HG03159 (cell line): ENCODE measurements at regions not wholly inside any gene's neighbourhood (a gene's known extent, or its start where the extent isn't known, plus 50 kb on each side); places are given as distances from the start of the nearest gene placed in this dataset.

Experiments
- ATAC-seq: cut with Tn5 transposase; IDR thresholded peaks from one replicate; pipeline ENCODE4 v1.9.1; 2021; ENCODE audit warnings: mild to moderate bottlenecking, moderate library complexity; ENCODE audit not compliant: unreplicated experiment

DNA sequence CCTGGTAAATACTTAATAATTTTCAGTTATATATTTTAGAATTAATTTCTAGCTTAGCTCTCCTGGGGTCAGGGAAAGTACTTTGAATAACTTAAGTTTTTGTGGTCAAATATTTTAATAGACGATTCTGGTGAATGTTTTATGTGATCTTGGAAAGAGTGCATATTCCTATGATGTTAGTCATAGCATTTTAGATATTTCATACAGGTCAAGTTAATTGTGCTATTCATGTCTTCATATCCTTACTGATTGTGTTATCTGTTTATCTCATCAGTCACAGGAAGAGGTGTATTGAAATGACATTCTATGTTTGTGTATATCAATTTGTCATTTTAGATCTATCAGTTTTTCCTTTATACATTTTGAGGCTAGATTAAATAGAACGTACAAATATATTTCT lies 576.2 kb downstream of the CPS1 start:
- no peak for ATAC-seq

DNA sequence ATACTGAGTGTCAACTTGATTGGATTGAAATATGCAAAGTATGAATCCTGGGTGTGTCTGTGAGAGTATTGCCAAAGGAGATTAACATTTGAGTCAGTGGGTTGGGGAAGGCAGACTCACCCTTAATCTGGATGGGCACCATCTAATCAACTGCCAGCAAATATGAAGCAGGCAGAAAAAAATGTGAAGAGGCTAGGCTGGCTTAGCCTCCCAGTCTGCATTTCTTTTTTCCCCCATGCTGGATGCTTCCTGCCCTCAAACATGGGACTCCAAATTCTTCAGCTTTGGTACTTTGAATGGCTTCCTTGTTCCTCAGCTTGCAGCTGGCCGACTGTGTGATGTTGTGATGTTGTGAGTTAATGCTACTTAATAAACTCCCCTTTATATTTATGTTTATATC lies 577.4 kb downstream of the CPS1 start:
- no peak for ATAC-seq

DNA sequence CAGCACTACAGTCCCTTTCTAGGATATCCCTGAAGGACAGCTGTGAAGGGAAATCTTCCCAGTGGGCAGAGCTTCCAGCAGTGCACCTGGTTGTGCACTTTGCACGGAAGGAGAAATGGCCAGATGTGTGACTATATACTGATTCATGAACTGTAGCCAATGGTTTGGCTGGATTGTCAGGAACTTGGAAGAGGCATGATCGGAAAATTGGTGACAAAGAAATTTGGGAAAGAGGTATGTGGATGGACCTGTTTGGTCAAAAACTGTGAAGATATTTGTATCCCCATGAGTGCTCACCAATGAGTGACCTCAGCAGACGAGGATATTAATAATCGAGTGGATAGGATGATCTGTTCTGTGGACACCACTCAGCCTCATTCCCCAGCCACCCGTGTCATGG lies 582.2 kb downstream of the CPS1 start:
- no peak for ATAC-seq

DNA sequence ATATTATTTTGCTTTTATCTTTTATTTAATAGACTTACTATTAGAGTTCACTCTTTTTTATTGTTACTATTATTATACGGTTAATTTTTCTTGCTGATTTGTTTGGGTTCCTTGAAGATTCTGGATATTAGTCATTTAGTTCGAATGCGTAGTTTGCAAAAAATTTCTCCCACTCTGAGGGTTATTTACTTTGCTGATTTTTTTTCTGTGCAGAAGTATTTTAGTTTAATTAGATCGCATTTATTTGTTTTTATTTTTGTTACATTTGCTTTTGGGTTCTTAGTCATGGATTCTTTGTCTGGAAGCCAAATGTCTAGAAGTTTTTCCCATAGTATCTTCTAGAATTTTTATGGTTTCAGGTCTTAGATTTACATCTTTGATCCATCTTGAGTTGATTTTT lies 585.2 kb downstream of the CPS1 start:
- ATAC-seq = no peak

DNA sequence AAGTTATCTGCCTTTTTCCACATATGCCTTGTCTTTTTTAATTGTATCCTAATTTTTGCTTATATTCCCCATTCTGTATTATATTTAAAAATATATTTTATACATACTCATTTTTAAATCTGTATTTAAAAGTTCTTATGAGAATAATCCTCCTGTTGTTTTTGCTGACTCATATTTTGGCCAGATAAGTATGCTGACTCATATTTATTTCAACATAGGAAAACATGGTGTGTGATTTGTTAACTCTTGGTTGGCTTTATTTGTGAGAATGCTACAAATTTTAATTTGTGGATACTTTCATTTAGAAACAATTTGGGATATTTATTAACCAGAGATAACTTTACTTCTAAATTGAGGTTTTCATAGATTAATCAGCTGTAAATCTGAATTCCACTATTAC lies 587.7 kb downstream of the CPS1 start:
- no peak for ATAC-seq

DNA sequence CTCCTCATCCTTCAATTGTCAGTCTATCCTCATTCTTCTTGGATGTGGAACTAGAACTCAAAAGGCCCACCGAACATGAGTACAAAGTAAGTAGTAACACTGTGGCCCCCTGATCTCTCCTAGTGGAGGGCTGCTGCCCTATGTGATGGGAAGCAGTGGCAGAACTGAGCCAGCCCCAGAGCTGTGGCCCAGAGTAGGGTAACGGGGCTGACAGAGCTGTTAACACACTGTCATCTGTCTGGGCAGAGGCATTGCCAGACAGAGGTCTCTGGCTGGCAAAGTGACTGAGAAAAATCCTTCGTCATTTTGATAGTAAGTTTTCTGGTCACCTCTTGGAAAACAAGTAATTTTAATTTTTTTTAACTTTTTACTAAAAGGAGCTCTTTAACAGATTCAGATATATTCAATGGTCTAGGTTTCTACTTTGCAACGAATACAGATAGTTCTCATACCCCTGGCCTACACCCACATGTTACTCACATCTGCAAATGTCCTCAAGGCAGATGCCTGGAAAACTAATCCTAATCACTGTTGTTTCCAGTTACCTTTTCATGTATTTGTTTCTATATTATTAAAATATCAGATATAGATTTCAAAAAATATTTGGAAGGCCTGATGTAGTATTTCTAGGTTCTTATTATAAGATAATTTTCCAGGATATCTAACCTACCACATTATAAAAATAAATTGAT lies 588.7 kb downstream of the CPS1 start:
- no peak for ATAC-seq

DNA sequence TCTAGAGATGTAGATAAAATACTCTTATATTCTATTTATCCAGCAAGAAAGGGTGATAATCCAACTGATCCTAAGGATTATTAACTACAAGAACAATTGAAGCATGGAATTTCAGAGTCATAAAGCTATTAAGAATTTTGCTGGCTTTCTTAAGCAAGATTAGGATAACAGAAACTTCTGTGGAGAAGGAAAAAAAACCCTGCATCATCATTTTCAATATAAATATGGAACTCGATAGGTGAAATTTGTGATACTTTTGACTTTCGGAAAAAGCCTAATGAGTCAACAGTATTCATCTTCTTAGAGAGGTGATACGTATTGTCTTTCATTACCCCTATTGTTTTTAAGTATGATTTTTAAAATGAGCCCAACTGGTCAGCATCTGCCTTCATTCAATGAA lies 593.3 kb downstream of the CPS1 start:
- no peak for ATAC-seq

DNA sequence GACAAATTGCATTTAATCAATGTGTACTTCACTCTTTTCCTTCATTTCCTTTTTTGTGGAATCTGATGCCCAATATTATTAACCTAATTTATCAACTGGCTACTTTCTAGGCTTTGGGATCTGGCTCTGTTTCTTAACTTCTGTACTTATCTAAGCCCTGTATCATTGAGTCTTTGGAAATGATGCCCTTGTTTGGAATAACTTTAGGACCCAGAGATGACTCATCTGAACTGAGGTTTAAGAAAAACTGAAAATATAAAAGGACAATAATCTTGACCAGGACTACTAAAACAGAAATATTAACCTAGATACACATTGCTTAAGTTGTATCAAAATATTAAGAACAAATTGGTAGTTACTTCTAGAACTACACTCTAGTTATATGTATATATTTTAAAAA lies 600.8 kb downstream of the CPS1 start:
- no peak for ATAC-seq

DNA sequence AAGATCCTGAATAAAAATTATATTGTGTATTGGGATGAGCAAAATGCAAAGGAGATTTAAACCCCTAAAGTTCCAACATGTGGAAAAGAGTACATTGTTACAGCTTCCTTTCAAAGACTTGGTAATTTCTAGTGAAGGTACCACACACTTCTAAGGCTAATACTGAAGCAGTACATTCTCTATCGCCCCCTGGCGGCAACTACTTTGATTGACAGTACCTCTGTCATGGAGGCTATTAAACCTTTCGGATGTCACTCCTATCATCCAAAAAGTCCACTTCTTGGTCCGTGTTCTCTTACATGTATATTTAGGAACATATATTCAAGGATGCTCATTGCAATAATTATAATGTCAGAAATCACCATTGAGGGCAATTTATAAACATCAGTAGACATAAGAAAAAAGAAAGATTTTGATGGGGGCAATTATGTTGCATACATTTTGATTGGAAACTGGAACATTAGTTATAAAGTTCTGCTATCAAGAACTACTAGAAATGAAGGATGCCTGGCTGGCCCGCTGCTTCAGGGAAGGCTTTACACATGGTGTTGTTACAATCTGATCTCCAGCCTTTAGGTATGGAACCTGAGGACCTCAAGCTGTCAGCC lies 601.6 kb downstream of the CPS1 start:
- peak; percentile 99 for ATAC-seq

DNA sequence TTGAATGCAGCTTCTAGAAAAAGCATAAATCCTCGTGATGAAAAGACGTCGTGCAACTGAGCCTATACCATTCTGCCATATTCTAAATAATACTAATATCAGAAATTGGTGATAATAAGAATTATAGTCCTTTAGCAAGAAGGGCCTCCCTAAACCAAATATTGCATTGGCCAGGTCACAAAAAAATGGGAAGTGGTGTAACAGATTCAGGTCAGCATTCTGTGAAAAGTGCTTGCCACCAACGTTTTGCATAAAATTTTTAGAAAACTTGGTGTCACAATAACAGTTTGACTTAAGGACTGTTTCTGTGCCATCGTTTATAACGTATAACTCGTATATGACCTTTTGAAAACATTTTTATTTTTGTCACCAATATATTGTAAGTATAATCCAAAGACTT lies 603.6 kb downstream of the CPS1 start:
- ATAC-seq = no peak

DNA sequence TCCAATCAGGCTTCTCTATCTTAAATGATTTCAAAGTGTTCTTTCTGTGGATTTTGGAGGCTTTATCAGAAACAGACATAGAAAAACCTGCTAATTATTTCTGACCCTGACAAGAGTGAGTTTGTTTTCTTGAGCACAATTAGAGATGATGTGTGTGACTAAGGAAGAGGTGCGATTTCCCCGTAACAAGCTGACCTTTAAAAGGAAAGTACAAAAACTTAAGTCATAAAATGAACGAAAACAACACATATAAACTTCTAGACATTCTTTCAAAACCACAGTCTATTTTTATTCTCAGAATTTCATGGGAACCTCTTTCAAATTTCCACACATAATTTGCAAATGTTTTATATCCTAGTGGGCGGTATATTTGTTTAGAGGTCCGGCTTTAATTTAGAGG lies 604.8 kb downstream of the CPS1 start:
- no peak for ATAC-seq

DNA sequence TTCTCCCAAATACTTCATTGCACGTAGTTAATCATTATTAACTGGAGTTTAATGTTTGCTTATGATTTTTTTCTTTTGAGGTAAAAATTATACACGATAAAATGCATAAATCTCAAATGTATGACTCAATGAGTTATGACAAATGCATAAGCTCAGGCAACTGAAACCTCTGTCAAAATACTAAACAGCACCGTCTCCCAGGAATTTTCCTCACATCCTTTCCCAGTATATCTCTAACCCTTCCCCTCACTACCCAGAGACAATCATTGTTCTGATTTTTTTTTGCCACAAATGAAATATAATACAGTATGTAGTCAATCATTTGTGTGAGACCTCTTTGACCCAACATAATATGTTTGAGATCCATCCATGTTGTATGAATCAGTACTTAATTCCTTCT lies 606.5 kb downstream of the CPS1 start:
- no peak for ATAC-seq

DNA sequence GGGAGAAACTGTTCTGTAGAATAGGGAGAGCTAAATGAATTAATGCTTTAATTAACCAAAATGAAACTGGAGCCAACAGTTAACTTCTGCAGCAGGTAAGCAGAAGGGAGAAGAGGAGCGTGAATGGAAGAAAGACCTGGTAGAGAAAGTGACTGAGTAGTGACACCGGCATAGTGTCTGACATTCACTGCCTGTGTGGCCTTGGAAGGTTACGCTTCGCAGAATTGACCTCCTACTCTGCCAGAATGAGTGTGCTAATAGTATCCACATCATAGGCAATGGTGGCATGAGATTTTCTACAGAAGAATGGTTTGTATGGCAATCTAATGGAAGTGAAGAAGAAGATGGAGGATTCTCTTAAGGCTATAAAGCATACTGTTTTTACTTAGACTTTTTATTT lies 614.4 kb downstream of the CPS1 start:
- no peak for ATAC-seq

DNA sequence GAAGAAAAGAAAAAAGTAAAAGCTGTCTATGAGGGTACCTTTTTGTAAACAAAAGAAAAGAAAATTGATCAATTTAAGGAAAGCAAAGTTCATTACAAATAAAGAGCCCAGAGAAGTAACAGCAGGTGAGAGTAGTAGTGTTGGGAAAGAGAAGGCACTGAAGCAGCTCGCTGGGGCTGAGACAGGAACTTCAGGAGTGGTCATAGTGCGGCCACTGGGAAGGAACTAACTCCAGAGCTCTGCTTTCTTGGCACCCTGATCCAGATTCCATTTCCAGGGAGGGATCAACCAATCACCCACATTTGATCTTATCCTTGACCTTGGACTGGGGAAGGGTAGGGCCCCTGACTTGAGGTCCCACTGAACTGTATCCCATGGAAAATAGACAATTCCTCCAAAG lies 617.6 kb downstream of the CPS1 start:
- ATAC-seq = no peak

DNA sequence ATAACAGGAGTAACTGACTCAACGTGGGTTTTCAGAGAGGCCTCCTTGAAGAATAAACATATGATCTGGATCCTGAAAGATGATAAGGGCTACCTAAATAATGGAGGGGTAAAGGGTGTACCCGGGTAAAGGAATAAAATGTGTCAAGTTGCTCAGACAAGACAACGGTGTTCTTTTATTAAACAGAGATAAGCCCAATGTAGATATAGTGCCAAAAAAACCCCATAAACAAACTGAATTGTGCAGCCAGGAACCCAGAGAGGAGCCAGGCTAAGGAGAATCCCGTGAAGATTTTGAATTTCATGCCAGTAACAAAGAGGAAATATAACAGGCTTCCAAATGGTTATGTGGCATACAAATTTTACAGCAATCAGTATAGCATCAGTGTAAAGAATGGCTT lies 618.2 kb downstream of the CPS1 start:
- no peak for ATAC-seq

DNA sequence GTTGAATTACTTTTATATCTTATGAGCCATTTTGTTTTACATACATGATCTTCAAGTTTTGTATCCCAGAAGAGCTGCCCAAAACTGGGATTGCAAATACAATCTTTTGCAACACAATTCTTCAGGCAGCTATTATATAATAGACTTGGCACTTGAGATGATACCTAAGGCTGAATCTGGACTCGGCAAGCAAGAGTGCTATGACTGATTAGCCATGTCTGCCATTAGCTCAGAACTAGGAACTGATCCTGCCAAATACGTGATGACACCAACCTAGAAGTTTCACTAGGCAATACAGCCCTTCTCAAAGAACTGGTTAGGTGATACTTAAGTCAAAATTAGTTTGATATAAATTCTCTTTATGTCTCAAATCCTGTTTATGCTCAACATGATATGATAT lies 619.6 kb downstream of the CPS1 start:
- ATAC-seq = no peak

DNA sequence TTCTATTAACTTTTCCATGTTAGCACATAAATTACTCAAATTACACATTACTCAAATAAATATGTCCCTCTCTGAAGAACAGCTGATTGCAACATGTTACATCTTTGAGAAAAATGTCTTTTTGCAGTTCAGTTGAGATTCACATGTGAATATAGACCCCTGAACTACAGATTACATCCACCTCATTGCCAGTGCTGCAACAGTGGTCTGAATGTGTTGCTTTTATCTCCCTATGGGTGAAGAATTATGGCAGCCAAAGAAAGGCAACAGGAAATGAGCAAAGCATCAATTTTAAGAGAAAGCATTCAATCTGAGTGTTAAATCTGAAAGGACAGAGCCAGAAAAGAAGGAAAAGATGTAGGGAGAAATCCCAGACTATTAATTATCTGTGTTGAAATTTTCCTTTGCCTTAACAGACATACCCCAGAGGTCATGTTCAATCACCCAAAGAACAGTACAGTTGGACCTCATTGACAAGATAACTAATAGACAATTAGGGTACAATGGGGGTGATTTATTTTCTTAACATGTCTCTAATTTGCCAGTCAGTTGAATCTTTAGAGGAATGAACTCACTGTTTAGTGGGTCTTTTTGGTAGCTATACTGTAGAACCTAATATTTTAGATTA lies 620.2 kb downstream of the CPS1 start:
- ATAC-seq = no peak

DNA sequence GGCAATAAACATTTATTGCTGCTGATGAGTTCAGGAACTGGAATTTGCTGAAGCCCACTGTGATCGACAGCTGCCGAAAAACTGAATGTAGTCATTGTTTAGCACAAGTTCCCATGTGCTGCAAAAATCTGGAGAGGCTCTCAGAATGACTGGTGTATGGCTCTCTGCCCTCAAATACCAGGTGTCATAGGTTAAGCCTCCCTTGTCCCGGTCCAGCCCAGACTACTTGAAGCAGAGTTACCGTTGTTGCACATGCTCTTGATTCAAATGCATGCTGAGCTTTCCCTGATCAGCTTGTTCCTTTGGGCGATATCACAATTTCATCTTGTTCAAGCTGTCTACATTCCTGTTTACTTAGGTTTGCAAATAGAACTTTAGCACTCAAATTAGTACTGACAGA lies 625.2 kb downstream of the CPS1 start:
- no peak for ATAC-seq

DNA sequence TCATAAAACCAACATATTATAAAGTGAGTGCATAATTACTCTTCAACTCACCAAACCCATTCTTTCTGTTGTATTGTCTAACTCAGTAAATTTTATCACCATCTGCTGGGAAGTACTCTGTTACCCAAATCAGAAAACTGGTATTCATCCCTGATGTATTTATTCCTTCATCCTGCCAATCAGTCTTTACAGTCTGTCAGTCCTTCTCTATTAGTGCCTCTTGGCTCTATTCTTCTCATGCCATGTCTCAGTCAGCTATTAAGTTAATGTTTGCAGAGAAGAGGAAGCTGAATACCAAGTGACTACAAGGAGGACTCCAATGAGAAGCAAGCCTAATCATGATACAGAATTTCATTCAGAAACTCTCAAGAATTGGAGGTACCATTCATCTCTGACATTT lies 631.2 kb downstream of the CPS1 start:
- ATAC-seq = no peak

DNA sequence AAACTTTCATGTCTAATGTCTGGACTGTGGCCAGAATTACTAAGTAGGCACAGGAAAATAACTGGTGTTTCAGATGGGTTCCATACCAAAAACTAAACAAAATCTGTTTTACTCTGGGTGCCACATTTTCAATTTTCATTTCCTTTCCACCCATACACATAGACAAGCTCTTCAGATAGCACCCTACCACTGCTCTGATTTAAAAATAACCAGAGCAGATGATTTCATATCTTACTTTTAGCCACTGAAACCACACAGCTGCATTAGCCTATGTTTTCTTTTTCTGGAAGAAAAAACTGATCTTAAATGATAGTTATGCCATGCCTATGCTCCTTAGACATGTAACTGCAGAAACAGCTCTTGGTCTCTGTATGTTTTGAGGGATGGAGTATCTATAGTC lies 647.6 kb downstream of the CPS1 start:
- ATAC-seq = peak; percentile 87

DNA sequence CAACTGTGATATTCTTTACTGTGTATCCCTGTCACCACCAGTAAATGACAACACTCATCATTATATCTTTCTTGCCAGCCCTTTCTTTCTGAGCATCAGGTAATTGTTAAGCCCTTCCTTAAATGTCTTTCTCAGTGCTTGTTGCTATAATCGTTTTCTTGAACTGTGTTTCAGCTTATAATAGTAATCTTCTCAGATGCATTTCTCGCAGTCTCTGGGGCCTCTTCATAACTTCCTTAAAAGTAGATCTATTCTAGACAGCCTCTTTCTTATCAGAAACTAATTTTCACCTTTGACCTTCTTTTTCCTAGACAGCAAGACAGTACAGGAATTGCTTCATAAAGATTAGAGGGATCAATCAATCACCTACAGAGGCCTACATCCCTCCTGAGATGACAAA lies 648.1 kb downstream of the CPS1 start:
- ATAC-seq = peak; percentile 26

DNA sequence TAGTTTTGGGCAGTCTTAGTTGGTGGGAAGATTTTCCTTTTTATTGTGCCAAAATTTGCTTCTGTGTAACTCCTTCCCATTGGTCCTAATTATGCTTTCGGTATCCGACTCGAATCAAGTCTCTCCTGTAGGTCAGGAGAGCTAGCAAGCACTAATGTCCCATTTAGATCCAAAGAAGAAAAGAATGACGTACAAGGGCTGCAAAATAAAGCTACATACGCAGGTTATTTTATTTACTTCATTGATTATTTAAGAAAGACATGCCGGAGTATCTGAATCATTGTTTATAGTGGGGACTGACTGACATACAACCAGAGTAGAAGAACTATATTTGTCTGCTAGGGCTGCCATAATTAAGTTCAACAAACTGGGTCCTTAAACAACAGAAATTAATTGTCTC lies 648.5 kb downstream of the CPS1 start:
- no peak for ATAC-seq

DNA sequence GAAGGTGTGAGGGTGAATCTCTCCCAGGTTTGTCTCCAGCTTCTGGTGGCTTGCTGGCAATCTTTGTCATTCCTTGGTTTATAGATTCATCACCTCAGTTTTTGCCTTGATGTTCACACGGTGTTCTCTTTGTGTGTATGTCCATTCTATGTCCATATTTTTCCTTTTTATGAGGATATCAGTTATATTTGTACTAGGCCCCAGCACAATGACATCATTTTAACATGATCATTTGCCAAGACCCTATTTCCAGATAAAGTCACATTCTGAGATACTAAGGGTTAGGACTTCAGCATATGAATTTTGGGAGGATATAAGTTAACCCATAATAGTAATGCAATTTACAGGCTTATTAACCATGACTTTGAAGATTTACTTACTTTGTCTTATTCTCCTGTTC lies 649.0 kb downstream of the CPS1 start:
- no peak for ATAC-seq
